ENCODE measurements at regions not wholly inside any gene's neighbourhood (a gene's known extent, or its start where the extent isn't known, plus 50 kb on each side); places are given as distances from the start of the nearest gene placed in this dataset.

DNA sequence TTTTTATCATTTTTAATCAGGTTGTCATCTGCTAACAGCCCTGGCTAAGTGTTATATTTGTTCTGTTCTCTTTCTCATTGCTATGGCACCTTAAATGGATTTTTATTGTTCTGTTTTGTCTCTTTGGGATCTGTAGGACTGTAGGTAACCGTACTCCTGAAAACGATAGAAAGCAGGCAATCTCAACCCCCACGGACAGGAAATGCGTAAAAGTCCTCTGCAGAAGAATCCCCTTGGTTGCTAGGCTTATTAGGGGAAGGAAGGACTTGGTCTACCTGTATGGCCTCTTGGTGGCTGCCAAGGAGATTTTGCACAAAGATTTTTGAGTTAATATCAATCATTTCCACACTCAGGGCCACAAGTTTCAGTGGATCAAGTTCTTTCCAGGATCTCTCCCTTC, 571.9 kb upstream of the ZNF385D start:
- TF ChIP-seq ZNF670 (CRISPR knock-in tag; IDR thresholded peaks at IDR 0.05; ENCODE audit: borderline replicate concordance) = no peak
- TF ChIP-seq, protein P1, sequence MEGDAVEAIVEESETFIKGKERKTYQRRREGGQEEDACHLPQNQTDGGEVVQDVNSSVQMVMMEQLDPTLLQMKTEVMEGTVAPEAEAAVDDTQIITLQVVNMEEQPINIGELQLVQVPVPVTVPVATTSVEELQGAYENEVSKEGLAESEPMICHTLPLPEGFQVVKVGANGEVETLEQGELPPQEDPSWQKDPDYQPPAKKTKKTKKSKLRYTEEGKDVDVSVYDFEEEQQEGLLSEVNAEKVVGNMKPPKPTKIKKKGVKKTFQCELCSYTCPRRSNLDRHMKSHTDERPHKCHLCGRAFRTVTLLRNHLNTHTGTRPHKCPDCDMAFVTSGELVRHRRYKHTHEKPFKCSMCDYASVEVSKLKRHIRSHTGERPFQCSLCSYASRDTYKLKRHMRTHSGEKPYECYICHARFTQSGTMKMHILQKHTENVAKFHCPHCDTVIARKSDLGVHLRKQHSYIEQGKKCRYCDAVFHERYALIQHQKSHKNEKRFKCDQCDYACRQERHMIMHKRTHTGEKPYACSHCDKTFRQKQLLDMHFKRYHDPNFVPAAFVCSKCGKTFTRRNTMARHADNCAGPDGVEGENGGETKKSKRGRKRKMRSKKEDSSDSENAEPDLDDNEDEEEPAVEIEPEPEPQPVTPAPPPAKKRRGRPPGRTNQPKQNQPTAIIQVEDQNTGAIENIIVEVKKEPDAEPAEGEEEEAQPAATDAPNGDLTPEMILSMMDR (CRISPR knock-in tag; IDR thresholded peaks at IDR 0.05) = no peak

All from HepG2 (cell line).